WTC11 (cell line): ENCODE measurements at regions not wholly inside any gene's neighbourhood (a gene's known extent, or its start where the extent isn't known, plus 50 kb on each side); places are given as distances from the start of the nearest gene placed in this dataset.

Experiments used
- FOXJ3 ChIP-seq: sonication (generic); formaldehyde crosslinking; IDR thresholded peaks from 2 replicates; pipeline ENCODE4 v1.9.0; 2021; ENCODE audit warnings: missing genetic modification reagents, mild to moderate bottlenecking, borderline replicate concordance
- GRHL2 ChIP-seq: fragments of 250-450 bp; sonication (Bioruptor Pico); IDR thresholded peaks from 2 replicates; pipeline ENCODE4 v1.8.0; 2022; ENCODE audit warnings: mild to moderate bottlenecking, moderate library complexity; ENCODE audit not compliant: insufficient replicate concordance, severe bottlenecking
- HMGA2 ChIP-seq: fragments of 250-450 bp; sonication (Bioruptor Pico); IDR thresholded peaks from 2 replicates; pipeline ENCODE4 v1.4.0; 2021; ENCODE audit warnings: mild to moderate bottlenecking, moderate library complexity
- RORB ChIP-seq: fragments of 250-450 bp; sonication (Bioruptor Pico); IDR thresholded peaks from 2 replicates; pipeline ENCODE4 v1.9.0; 2021; ENCODE audit warnings: mild to moderate bottlenecking
- SMAD4 ChIP-seq: sonication (generic); formaldehyde crosslinking; IDR thresholded peaks from 2 replicates; pipeline ENCODE4 v1.8.0; 2022; ENCODE audit warnings: mild to moderate bottlenecking, missing genetic modification reagents
- SP1 ChIP-seq: sonication (generic); formaldehyde crosslinking; conservative IDR thresholded peaks from 2 replicates; pipeline ENCODE4 v1.8.1; 2022; ENCODE audit warnings: missing genetic modification reagents
- TF ChIP-seq, protein P1 (sequence below): fragments of 200-600 bp; IDR thresholded peaks from 2 replicates; pipeline ENCODE4 v1.8.0; 2022; ENCODE audit warnings: antibody characterized with exemption
- TF ChIP-seq, protein P2 (sequence below): sonication (generic); formaldehyde crosslinking; IDR thresholded peaks from 2 replicates; pipeline ENCODE4 v1.8.1; 2022; ENCODE audit warnings: missing genetic modification reagents, borderline replicate concordance
- TF ChIP-seq, protein P3 (sequence below): sonication (generic); formaldehyde crosslinking; IDR thresholded peaks from 2 replicates; pipeline ENCODE4 v1.8.0; 2023; ENCODE audit warnings: missing genetic modification reagents, mild to moderate bottlenecking, borderline replicate concordance
- TF ChIP-seq, protein P4 (sequence below): sonication (generic); formaldehyde crosslinking; IDR thresholded peaks from 2 replicates; pipeline ENCODE4 v1.8.1; 2023; ENCODE audit warnings: mild to moderate bottlenecking, missing genetic modification reagents, moderate library complexity
- TF ChIP-seq, protein P5 (sequence below): sonication (generic); formaldehyde crosslinking; IDR thresholded peaks from 2 replicates; pipeline ENCODE4 v1.8.0; 2022; ENCODE audit warnings: mild to moderate bottlenecking, missing genetic modification reagents
- TF ChIP-seq, protein P6 (sequence below): sonication (generic); formaldehyde crosslinking; IDR thresholded peaks from 2 replicates; pipeline ENCODE4 v1.8.0; 2022; ENCODE audit warnings: missing genetic modification reagents
- TF ChIP-seq, protein P7 (sequence below): sonication (generic); formaldehyde crosslinking; IDR thresholded peaks from 2 replicates; pipeline ENCODE4 v1.8.1; 2023; ENCODE audit warnings: mild to moderate bottlenecking, missing genetic modification reagents, moderate library complexity

DNA sequence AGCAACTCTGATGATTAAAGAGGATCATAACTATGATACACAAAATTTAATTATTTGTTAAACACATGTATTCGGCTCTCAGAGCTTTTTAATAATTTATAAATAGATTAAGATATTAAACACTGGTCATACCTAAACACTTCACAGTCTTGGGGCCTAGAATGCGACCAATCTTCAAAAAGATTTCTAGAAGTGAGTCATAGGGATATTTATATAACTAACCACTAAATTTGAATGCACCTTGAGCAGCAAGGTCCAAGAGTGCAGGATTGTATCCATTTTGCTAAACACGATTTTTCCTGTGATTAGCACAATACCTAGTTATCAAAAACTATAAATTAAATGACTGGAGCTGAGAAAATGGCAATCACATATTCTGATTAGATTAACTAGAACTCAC, 709.3 kb downstream of the EPHA7 start:
- TF ChIP-seq SP1, result no peak
- TF ChIP-seq, protein P1, sequence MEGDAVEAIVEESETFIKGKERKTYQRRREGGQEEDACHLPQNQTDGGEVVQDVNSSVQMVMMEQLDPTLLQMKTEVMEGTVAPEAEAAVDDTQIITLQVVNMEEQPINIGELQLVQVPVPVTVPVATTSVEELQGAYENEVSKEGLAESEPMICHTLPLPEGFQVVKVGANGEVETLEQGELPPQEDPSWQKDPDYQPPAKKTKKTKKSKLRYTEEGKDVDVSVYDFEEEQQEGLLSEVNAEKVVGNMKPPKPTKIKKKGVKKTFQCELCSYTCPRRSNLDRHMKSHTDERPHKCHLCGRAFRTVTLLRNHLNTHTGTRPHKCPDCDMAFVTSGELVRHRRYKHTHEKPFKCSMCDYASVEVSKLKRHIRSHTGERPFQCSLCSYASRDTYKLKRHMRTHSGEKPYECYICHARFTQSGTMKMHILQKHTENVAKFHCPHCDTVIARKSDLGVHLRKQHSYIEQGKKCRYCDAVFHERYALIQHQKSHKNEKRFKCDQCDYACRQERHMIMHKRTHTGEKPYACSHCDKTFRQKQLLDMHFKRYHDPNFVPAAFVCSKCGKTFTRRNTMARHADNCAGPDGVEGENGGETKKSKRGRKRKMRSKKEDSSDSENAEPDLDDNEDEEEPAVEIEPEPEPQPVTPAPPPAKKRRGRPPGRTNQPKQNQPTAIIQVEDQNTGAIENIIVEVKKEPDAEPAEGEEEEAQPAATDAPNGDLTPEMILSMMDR, result no peak
- TF ChIP-seq, protein P2, sequence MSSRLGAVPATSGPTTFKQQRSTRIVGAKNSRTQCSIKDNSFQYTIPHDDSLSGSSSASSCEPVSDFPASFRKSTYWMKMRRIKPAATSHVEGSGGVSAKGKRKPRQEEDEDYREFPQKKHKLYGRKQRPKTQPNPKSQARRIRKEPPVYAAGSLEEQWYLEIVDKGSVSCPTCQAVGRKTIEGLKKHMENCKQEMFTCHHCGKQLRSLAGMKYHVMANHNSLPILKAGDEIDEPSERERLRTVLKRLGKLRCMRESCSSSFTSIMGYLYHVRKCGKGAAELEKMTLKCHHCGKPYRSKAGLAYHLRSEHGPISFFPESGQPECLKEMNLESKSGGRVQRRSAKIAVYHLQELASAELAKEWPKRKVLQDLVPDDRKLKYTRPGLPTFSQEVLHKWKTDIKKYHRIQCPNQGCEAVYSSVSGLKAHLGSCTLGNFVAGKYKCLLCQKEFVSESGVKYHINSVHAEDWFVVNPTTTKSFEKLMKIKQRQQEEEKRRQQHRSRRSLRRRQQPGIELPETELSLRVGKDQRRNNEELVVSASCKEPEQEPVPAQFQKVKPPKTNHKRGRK, result no peak
- no peak for TF ChIP-seq GRHL2 (CRISPR knock-in tag)
- TF ChIP-seq, protein P3, sequence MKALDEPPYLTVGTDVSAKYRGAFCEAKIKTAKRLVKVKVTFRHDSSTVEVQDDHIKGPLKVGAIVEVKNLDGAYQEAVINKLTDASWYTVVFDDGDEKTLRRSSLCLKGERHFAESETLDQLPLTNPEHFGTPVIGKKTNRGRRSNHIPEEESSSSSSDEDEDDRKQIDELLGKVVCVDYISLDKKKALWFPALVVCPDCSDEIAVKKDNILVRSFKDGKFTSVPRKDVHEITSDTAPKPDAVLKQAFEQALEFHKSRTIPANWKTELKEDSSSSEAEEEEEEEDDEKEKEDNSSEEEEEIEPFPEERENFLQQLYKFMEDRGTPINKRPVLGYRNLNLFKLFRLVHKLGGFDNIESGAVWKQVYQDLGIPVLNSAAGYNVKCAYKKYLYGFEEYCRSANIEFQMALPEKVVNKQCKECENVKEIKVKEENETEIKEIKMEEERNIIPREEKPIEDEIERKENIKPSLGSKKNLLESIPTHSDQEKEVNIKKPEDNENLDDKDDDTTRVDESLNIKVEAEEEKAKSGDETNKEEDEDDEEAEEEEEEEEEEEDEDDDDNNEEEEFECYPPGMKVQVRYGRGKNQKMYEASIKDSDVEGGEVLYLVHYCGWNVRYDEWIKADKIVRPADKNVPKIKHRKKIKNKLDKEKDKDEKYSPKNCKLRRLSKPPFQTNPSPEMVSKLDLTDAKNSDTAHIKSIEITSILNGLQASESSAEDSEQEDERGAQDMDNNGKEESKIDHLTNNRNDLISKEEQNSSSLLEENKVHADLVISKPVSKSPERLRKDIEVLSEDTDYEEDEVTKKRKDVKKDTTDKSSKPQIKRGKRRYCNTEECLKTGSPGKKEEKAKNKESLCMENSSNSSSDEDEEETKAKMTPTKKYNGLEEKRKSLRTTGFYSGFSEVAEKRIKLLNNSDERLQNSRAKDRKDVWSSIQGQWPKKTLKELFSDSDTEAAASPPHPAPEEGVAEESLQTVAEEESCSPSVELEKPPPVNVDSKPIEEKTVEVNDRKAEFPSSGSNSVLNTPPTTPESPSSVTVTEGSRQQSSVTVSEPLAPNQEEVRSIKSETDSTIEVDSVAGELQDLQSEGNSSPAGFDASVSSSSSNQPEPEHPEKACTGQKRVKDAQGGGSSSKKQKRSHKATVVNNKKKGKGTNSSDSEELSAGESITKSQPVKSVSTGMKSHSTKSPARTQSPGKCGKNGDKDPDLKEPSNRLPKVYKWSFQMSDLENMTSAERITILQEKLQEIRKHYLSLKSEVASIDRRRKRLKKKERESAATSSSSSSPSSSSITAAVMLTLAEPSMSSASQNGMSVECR (CRISPR knock-in tag), result no peak
- no peak for TF ChIP-seq SMAD4 (CRISPR knock-in tag)
- TF ChIP-seq, protein P4, sequence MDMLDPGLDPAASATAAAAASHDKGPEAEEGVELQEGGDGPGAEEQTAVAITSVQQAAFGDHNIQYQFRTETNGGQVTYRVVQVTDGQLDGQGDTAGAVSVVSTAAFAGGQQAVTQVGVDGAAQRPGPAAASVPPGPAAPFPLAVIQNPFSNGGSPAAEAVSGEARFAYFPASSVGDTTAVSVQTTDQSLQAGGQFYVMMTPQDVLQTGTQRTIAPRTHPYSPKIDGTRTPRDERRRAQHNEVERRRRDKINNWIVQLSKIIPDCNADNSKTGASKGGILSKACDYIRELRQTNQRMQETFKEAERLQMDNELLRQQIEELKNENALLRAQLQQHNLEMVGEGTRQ (CRISPR knock-in tag), result no peak
- TF ChIP-seq, protein P5, sequence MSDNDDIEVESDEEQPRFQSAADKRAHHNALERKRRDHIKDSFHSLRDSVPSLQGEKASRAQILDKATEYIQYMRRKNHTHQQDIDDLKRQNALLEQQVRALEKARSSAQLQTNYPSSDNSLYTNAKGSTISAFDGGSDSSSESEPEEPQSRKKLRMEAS (CRISPR knock-in tag), result no peak
- TF ChIP-seq RORB (CRISPR knock-in tag), result no peak
- TF ChIP-seq FOXJ3 (CRISPR knock-in tag), result no peak
- TF ChIP-seq, protein P6, sequence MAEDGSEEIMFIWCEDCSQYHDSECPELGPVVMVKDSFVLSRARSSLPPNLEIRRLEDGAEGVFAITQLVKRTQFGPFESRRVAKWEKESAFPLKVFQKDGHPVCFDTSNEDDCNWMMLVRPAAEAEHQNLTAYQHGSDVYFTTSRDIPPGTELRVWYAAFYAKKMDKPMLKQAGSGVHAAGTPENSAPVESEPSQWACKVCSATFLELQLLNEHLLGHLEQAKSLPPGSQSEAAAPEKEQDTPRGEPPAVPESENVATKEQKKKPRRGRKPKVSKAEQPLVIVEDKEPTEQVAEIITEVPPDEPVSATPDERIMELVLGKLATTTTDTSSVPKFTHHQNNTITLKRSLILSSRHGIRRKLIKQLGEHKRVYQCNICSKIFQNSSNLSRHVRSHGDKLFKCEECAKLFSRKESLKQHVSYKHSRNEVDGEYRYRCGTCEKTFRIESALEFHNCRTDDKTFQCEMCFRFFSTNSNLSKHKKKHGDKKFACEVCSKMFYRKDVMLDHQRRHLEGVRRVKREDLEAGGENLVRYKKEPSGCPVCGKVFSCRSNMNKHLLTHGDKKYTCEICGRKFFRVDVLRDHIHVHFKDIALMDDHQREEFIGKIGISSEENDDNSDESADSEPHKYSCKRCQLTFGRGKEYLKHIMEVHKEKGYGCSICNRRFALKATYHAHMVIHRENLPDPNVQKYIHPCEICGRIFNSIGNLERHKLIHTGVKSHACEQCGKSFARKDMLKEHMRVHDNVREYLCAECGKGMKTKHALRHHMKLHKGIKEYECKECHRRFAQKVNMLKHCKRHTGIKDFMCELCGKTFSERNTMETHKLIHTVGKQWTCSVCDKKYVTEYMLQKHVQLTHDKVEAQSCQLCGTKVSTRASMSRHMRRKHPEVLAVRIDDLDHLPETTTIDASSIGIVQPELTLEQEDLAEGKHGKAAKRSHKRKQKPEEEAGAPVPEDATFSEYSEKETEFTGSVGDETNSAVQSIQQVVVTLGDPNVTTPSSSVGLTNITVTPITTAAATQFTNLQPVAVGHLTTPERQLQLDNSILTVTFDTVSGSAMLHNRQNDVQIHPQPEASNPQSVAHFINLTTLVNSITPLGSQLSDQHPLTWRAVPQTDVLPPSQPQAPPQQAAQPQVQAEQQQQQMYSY (CRISPR knock-in tag), result no peak
- TF ChIP-seq HMGA2 (CRISPR knock-in tag), result no peak
- TF ChIP-seq, protein P7, sequence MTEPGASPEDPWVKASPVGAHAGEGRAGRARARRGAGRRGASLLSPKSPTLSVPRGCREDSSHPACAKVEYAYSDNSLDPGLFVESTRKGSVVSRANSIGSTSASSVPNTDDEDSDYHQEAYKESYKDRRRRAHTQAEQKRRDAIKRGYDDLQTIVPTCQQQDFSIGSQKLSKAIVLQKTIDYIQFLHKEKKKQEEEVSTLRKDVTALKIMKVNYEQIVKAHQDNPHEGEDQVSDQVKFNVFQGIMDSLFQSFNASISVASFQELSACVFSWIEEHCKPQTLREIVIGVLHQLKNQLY (CRISPR knock-in tag), result no peak
